ENCODE measurements at regions not wholly inside any gene's neighbourhood (a gene's known extent, or its start where the extent isn't known, plus 50 kb on each side); places are given as distances from the start of the nearest gene placed in this dataset.
"Not testable (repeated sequence)": the region's sequence is repeated elsewhere in the genome, so short reads cannot be mapped to it uniquely, and the experiment has no call there.

GRCh38 chr18:64379662-64380061 lies 230.8 kb upstream of the LINC00305 start:
- TF ChIP-seq, protein P1, sequence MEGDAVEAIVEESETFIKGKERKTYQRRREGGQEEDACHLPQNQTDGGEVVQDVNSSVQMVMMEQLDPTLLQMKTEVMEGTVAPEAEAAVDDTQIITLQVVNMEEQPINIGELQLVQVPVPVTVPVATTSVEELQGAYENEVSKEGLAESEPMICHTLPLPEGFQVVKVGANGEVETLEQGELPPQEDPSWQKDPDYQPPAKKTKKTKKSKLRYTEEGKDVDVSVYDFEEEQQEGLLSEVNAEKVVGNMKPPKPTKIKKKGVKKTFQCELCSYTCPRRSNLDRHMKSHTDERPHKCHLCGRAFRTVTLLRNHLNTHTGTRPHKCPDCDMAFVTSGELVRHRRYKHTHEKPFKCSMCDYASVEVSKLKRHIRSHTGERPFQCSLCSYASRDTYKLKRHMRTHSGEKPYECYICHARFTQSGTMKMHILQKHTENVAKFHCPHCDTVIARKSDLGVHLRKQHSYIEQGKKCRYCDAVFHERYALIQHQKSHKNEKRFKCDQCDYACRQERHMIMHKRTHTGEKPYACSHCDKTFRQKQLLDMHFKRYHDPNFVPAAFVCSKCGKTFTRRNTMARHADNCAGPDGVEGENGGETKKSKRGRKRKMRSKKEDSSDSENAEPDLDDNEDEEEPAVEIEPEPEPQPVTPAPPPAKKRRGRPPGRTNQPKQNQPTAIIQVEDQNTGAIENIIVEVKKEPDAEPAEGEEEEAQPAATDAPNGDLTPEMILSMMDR (IDR thresholded peaks at IDR 0.05; ENCODE audit: insufficient read depth, low read length): no peak
- TF ChIP-seq GABPA (IDR thresholded peaks at IDR 0.05; ENCODE audit: low read depth): no peak
- H3K27ac ChIP-seq (replicated peaks): no peak overlapping the region
- H3K27me3 ChIP-seq (ENCODE audit: insufficient read depth, poor library complexity, severe bottlenecking): no peaks in the 10 kb centered on the region
- no peak overlapping the region for H3K4me3 ChIP-seq (replicated peaks; ENCODE audit: insufficient read depth, low read length)
- no peak for DNase-seq (ENCODE audit: low read depth in 1 of 2, low spot score in 1 of 2)

DNA sequence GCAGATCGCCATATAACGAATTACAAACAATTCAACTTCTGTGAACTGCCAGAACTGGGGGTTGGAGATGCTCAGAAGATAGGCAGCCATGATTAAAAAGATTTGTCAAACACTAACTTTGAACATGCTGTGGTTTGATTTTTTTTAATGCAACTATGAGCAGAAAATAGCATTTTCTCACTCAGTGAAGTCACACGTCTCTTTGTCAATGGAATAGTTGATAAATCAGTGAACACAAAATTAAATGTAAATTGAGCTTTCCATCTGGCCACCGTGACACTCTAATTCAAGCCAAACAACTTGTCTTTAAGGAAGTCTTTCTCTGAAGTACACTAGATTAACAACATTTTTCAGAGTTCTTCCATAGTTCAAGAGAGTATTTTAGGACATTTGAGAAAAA lies 228.6 kb upstream of the LINC00305 start:
- no peak overlapping the region for H3K4me3 ChIP-seq (replicated peaks; ENCODE audit: insufficient read depth, low read length)
- DNase-seq (ENCODE audit: low read depth in 1 of 2, low spot score in 1 of 2): no peak
- no peak overlapping the region for H3K27ac ChIP-seq (replicated peaks)
- H3K27me3 ChIP-seq (ENCODE audit: insufficient read depth, poor library complexity, severe bottlenecking): no peaks in the 10 kb centered on the region
- TF ChIP-seq POLR2AphosphoS5 (IDR thresholded peaks at IDR 0.05; ENCODE audit: low read depth) (no peak), REST (IDR thresholded peaks at IDR 0.05; ENCODE audit: insufficient replicate concordance, low read depth) (no peak), GABPA (IDR thresholded peaks at IDR 0.05; ENCODE audit: low read depth) (no peak), SPI1 (IDR thresholded peaks at IDR 0.05; ENCODE audit: borderline replicate concordance, low read depth) (no peak)
- TF ChIP-seq, protein P1 (IDR thresholded peaks at IDR 0.05; ENCODE audit: insufficient read depth, low read length): no peak

- Histone ChIP-seq H3K27ac (replicated peaks) (no peak overlapping the region), H3K27me3 (ENCODE audit: insufficient read depth, poor library complexity, severe bottlenecking) (no peaks in the 10 kb centered on the region), H3K4me3 (replicated peaks; ENCODE audit: insufficient read depth, low read length) (no peak overlapping the region)
- no peak for DNase-seq (ENCODE audit: low read depth in 1 of 2, low spot score in 1 of 2)
- TF ChIP-seq POLR2AphosphoS5 (IDR thresholded peaks at IDR 0.05; ENCODE audit: low read depth) (no peak), GABPA (IDR thresholded peaks at IDR 0.05; ENCODE audit: low read depth) (no peak), SPI1 (IDR thresholded peaks at IDR 0.05; ENCODE audit: borderline replicate concordance, low read depth) (no peak), REST (IDR thresholded peaks at IDR 0.05; ENCODE audit: insufficient replicate concordance, low read depth) (no peak)
- TF ChIP-seq, protein P1 (IDR thresholded peaks at IDR 0.05; ENCODE audit: insufficient read depth, low read length): no peak
Measured at GRCh38 chr18:64372850-64373249, 224.0 kb upstream of the LINC00305 start.

GRCh38 chr18:64369830-64370440 lies 221.0 kb upstream of the LINC00305 start:
- not testable (repeated sequence) for H3K27ac ChIP-seq (replicated peaks); H3K4me3 ChIP-seq (replicated peaks; ENCODE audit: insufficient read depth, low read length); DNase-seq (ENCODE audit: low read depth in 1 of 2, low spot score in 1 of 2); H3K27me3 ChIP-seq (ENCODE audit: insufficient read depth, poor library complexity, severe bottlenecking)
